AG04449 (cell line): ENCODE measurements at regions not wholly inside any gene's neighbourhood (a gene's known extent, or its start where the extent isn't known, plus 50 kb on each side); places are given as distances from the start of the nearest gene placed in this dataset.
"Not testable (repeated sequence)": the region's sequence is repeated elsewhere in the genome, so short reads cannot be mapped to it uniquely, and the experiment has no call there.

ENCODE experiments used
- CTCF ChIA-PET: fragments of 350-600 bp; formaldehyde crosslinking; extraction: SDS; loops from one replicate; lab custom pipeline; 2021; ENCODE audit warnings: antibody characterized with exemption; lab: Yijun Ruan, JAX
- POLR2A ChIA-PET: fragments of 400-600, 350-600 bp; formaldehyde crosslinking; extraction: SDS; loops from one replicate; lab custom pipeline; 2020; ENCODE audit warnings: antibody characterized with exemption, inconsistent platforms; lab: Yijun Ruan, JAX
- DNase-seq: peaks from one replicate; pipeline ENCODE4 v3.0.0-alpha.2; 2010; ENCODE audit warnings: low read depth, low spot score
- H3K4me3 ChIP-seq: 2 replicates; pipeline ENCODE4 v1.5.1; 2011; ENCODE audit warnings: low read depth, mild to moderate bottlenecking, control low read depth, low read length
- TF ChIP-seq, protein P1 (sequence below): IDR thresholded peaks from one replicate; pipeline ENCODE4 v1.5.1; 2011; ENCODE audit warnings: mild to moderate bottlenecking, moderate library complexity, low read length, control low read depth, inconsistent platforms; ENCODE audit not compliant: insufficient read depth; ENCODE audit errors: missing control alignments

DNA sequence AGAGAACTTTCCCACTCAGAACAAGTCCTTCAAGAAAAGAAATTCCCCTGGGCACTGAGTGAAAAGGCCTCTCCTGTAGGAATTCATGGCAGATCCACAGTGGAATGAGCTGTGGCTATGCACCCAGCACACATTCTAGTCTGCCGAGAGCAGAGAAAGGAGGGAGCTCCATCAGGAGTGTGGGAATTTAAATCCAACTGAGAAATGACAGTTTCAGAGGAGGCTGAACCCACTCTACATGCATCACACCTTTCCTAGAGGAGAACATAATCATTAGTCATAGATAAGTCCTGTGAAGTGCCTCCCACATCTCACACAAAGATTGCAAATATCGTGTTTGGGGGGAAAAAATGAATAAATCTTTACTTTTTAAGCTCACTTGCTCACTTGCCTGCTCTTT, 530.2 kb upstream of the HTR1E start:
- ChIA-PET POLR2A (no interaction called here), CTCF (no interaction called here)
- H3K4me3 ChIP-seq = no peak overlapping the region
- no peak for DNase-seq
- TF ChIP-seq, protein P1, sequence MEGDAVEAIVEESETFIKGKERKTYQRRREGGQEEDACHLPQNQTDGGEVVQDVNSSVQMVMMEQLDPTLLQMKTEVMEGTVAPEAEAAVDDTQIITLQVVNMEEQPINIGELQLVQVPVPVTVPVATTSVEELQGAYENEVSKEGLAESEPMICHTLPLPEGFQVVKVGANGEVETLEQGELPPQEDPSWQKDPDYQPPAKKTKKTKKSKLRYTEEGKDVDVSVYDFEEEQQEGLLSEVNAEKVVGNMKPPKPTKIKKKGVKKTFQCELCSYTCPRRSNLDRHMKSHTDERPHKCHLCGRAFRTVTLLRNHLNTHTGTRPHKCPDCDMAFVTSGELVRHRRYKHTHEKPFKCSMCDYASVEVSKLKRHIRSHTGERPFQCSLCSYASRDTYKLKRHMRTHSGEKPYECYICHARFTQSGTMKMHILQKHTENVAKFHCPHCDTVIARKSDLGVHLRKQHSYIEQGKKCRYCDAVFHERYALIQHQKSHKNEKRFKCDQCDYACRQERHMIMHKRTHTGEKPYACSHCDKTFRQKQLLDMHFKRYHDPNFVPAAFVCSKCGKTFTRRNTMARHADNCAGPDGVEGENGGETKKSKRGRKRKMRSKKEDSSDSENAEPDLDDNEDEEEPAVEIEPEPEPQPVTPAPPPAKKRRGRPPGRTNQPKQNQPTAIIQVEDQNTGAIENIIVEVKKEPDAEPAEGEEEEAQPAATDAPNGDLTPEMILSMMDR = no peak

DNA sequence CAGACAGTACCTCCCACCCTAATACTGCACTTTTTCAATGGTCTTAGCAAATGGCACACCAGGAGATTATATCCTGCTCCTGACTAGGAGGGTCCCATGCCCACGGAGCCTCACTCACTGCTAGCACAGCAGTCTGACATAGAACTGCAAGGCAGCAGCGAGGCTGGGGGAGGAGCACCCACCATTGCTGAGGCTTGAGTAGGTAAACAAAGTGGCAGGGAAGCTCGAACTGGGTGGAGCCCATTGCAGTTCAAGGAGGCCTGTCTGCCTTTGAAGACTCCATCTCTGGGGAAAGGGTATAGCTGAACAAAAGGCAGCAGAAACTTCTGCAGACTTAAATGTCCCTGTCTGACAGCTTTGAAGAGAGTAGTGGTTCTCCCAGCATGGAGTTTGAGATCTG, 544.5 kb upstream of the HTR1E start:
- DNase-seq, H3K4me3 ChIP-seq, CTCF ChIA-PET, POLR2A ChIA-PET: not testable (repeated sequence)

DNA sequence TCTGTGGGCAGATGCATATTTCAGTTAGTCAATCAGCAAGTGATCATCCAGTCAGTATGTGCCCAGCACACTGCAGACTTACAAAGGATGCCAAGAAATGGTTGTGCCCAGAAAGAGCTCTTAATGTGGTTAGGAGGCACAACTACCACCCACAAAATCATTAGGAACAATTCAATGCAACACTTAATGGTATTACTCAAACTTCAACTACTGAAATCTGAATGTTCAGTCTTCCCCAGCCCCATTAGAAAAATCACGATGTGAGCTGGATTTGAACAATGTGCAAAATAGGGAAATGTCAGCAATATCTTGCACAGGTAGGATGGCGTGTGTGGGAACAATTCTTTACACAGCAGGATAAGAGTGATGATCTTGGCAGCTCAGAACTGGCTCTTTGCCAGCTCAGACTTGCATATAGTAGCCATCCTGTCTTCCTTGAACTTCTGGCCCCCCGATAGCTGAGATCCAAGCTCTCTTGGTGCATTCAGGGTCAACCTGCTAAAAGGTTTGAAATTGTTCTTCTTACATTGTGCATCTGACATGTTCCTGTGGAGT, 556.7 kb upstream of the HTR1E start:
- DNase-seq = no peak
- no peak overlapping the region for H3K4me3 ChIP-seq
- ChIA-PET CTCF (no interaction called here), POLR2A (no interaction called here)
- TF ChIP-seq, protein P1 = no peak

GRCh38 chr6:86357877-86358276, 579.5 kb upstream of the HTR1E start:
- no peak for DNase-seq
- no peak overlapping the region for H3K4me3 ChIP-seq
- ChIA-PET POLR2A (no interaction called here), CTCF (no interaction called here)
- TF ChIP-seq, protein P1 = no peak

GRCh38 chr6:86355271-86355670, 582.1 kb upstream of the HTR1E start:
- CTCF ChIA-PET = no interaction called here
- no peak for DNase-seq
- POLR2A ChIA-PET = no interaction called here
- TF ChIP-seq, protein P1 = no peak
- no peak overlapping the region for H3K4me3 ChIP-seq

DNA sequence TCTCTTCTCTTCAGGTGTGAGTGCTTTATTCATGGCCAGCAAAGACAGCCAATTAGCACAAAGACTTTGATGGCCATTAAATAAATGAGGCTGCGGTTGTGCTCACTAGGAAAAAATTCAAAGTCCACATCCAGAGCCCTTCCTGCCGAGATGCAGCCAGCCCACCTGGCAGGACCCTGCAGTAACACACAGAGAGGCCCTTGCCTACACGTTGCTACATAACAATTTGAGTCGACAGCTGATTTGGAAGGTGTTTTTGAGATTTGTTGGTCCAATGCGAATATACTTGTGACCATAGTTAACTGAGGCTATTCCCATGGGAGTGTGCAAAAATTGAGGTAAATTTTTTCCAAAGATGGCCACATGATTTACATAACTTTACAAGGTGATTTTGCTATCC, 605.4 kb upstream of the HTR1E start:
- CTCF ChIA-PET = no interaction called here
- POLR2A ChIA-PET = no interaction called here
- DNase-seq = no peak
- H3K4me3 ChIP-seq = no peak overlapping the region
- TF ChIP-seq, protein P1 = no peak

- no peak for DNase-seq
- TF ChIP-seq, protein P1 = no peak
- no peak overlapping the region for H3K4me3 ChIP-seq
- ChIA-PET POLR2A (no interaction called here), CTCF (no interaction called here)
These were observed 606.0 kb upstream of the HTR1E start for GRCh38 chr6:86331265-86331840.
